Peyer's patch (tissue), 4 donors: ENCODE measurements at regions not wholly inside any gene's neighbourhood (a gene's known extent, or its start where the extent isn't known, plus 50 kb on each side); places are given as distances from the start of the nearest gene placed in this dataset.
"Not testable (repeated sequence)": the region's sequence is repeated elsewhere in the genome, so short reads cannot be mapped to it uniquely, and the experiment has no call there.

ENCODE experiments used
- DNase-seq, 3 donors: peaks; one replicate each; pipeline ENCODE4 v3.0.0-alpha.2; 2017 to 2019
- H3K27ac ChIP-seq, 4 donors: fragments of 200-600 bp; sonication (generic); one replicate each; pipeline ENCODE4 v1.5.1; 2016 to 2019
- H3K27me3 ChIP-seq, 2 donors: fragments of 200-600 bp; sonication (generic); one replicate each; pipeline ENCODE4 v1.5.1; 2019
- H3K36me3 ChIP-seq, 3 donors: fragments of 200-600 bp; sonication (generic); one replicate each; pipeline ENCODE4 v1.5.1; 2016 to 2019
- H3K4me1 ChIP-seq, 4 donors: fragments of 200-600 bp; sonication (generic); one replicate each; pipeline ENCODE4 v1.5.1; 2016 to 2019
- H3K4me3 ChIP-seq, 4 donors: fragments of 200-600 bp; sonication (generic); 1 replicate in 3 of 4; 2 replicates in 1 of 4; pipeline ENCODE4 v1.5.1; 2016 to 2019; ENCODE audit warnings: mild to moderate bottlenecking in 1 of 4
- H3K9me3 ChIP-seq, 4 donors: fragments of 200-600 bp; sonication (generic); one replicate each; pipeline ENCODE4 v1.5.1; 2016 to 2019; ENCODE audit warnings: mild to moderate bottlenecking in 1 of 4
- CTCF ChIP-seq, 6 experiments: fragments of 450-650 bp in 4 of 6; fragments of 200-600 bp in 2 of 6; sonication (generic) in 1 of 6; IDR thresholded peaks; one replicate each; pipeline ENCODE4 v1.5.1; 2017 to 2019; ENCODE audit warnings: antibody characterized with exemption in 6 of 6, mild to moderate bottlenecking in 3 of 6, moderate library complexity in 1 of 6
- POLR2A ChIP-seq, 2 donors: fragments of 450-650 bp; IDR thresholded peaks; one replicate each; pipeline ENCODE4 v1.5.1; 2017; ENCODE audit warnings: antibody characterized with exemption in 2 of 2, mild to moderate bottlenecking in 2 of 2, moderate library complexity in 2 of 2

DNA sequence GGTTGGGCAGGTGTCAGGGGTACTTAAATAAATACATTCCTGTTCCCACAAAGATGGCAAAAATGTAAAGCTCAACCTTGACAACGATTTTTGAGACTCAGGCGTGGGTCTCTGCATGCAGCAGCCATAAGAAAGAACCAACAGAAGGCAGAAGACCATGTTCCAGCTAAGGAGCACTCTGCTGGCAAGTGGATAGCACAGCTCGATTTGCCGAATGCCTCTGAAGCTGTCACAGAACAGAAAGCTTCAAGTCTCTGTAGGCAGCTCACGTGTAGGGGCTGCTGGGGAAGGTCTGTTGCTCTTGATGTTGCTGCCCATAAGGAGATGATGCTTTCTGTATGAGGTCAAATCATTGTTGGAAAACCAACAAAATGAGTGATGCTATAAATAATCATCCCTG, 119.6 kb upstream of the GRIN3A start:
- no peak for DNase-seq
- Histone ChIP-seq H3K4me1 (no peaks in the 10 kb centered on the region), H3K27ac (no peak overlapping the region), H3K27me3 (no peaks in the 10 kb centered on the region), H3K4me3 (no peak overlapping the region), H3K36me3 (no peaks in the 10 kb centered on the region), H3K9me3 (no peaks in the 10 kb centered on the region)
- no peak for TF ChIP-seq POLR2A (IDR thresholded peaks at IDR 0.05)
- TF ChIP-seq CTCF (IDR thresholded peaks at IDR 0.05) = no peak

GRCh38 chr9:101849102-101849707, 110.8 kb upstream of the GRIN3A start:
- Histone ChIP-seq H3K4me1 (peaks cover 0 to 11% (median 0%) of the 10 kb centered on the region in 4 donors), H3K9me3 (no peaks in the 10 kb centered on the region), H3K27me3 (no peaks in the 10 kb centered on the region), H3K4me3 (no peak overlapping the region), H3K36me3 (no peaks in the 10 kb centered on the region), H3K27ac (peak overlapping the region in 2 of 4 donors; percentile 37 to 49)
- no peak for DNase-seq
- no peak for TF ChIP-seq CTCF (IDR thresholded peaks at IDR 0.05)
- TF ChIP-seq POLR2A (IDR thresholded peaks at IDR 0.05) = no peak

GRCh38 chr9:101848485-101848919, 110.1 kb upstream of the GRIN3A start:
- peaks cover 0 to 11% (median 0%) of the 10 kb centered on the region in 4 donors for H3K4me1 ChIP-seq
- TF ChIP-seq POLR2A (IDR thresholded peaks at IDR 0.05) (no peak), CTCF (IDR thresholded peaks at IDR 0.05) (no peak)
- no peak overlapping the region for H3K4me3 ChIP-seq
- H3K27me3 ChIP-seq = no peaks in the 10 kb centered on the region
- H3K27ac ChIP-seq = peak overlapping the region in 2 of 4 donors; percentile 49 to 56
- no peaks in the 10 kb centered on the region for H3K9me3 ChIP-seq
- H3K36me3 ChIP-seq = no peaks in the 10 kb centered on the region
- no peak for DNase-seq

- no peaks in the 10 kb centered on the region for H3K36me3 ChIP-seq
- DNase-seq = no peak
- H3K27me3 ChIP-seq = no peaks in the 10 kb centered on the region
- no peaks in the 10 kb centered on the region for H3K9me3 ChIP-seq
- TF ChIP-seq POLR2A (IDR thresholded peaks at IDR 0.05) (no peak), CTCF (IDR thresholded peaks at IDR 0.05) (no peak)
- no peak overlapping the region for H3K4me3 ChIP-seq
- no peak overlapping the region for H3K27ac ChIP-seq
- peaks cover 0 to 11% (median 0%) of the 10 kb centered on the region in 4 donors for H3K4me1 ChIP-seq
Measured at GRCh38 chr9:101846161-101846560, 107.7 kb upstream of the GRIN3A start.

DNA sequence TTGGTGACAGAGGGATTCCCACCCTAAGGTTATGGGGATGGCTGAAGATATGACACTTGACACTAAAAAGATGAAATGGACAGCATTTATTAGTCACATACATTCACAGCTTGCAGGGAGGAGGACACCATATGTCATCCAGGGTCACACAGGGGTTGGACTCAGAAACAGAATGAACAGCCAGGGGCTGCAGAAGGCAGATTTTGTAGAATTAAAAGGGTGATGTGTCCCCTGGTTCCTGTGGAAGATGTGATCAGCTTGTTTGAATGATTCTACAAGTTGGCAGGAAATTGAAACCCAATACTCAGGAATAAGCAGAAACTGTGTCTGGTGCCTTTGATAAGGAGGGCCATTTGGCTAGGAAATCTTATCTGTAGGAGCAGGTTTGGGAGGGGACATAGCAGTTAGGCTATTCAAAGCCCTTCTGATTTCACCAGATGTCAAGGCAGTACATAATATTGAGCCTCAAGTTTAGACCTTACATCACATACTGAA, 102.3 kb upstream of the GRIN3A start:
- H3K9me3 ChIP-seq = no peaks in the 10 kb centered on the region
- no peaks in the 10 kb centered on the region for H3K27me3 ChIP-seq
- no peak overlapping the region for H3K27ac ChIP-seq
- DNase-seq = no peak
- TF ChIP-seq POLR2A (IDR thresholded peaks at IDR 0.05) (no peak), CTCF (IDR thresholded peaks at IDR 0.05) (no peak)
- no peaks in the 10 kb centered on the region for H3K36me3 ChIP-seq
- no peaks in the 10 kb centered on the region for H3K4me1 ChIP-seq
- H3K4me3 ChIP-seq = no peak overlapping the region

- not testable (repeated sequence) for H3K9me3 ChIP-seq, DNase-seq, H3K27me3 ChIP-seq, H3K4me3 ChIP-seq, H3K36me3 ChIP-seq, H3K27ac ChIP-seq, H3K4me1 ChIP-seq
Measured at GRCh38 chr9:101838988-101839387, 100.5 kb upstream of the GRIN3A start.
